HG02981 (cell line): ENCODE measurements at regions not wholly inside any gene's neighbourhood (a gene's known extent, or its start where the extent isn't known, plus 50 kb on each side); places are given as distances from the start of the nearest gene placed in this dataset.

Source experiments
- ATAC-seq: cut with Tn5 transposase; IDR thresholded peaks from one replicate; pipeline ENCODE4 v1.9.1; 2021; ENCODE audit warnings: mild to moderate bottlenecking, moderate library complexity; ENCODE audit not compliant: unreplicated experiment

DNA sequence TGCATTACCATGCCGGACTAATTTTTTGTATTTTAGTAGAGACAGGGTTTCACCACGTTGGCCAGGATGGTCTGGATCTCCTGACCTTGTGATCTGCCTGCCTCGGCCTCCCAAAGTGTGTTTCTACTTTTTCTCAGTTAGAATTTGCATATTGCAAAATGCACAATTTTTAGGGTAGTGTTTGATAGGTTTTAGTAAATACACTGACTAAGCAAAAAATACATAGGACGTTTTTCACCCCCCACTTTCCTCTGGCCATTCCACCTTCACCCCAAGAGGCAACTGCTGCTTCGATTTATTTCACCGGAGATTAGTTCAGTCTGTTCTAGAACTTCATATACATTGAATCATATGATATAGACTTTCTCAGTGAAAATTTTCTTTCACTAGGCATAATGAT lies 1269.1 kb downstream of the TBC1D22A start:
- no peak for ATAC-seq

DNA sequence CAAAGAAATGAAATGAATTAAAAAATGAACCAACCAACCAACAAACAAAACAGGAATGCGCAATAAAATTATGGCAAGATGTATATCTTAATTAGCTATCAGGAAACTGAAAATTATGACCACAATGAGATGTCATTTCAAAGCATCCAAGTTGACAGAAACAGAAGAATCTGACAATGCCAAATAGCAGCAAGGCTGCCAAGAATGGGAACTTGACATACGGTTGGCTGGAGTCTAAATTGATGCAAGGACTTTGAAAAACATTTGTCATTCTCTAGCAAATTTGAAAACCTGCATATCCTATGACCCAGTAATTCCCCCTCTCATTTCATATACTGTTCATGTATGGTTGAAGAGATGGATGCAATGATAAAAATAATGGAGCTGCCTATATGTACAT lies 1262.6 kb downstream of the TBC1D22A start:
- no peak for ATAC-seq

DNA sequence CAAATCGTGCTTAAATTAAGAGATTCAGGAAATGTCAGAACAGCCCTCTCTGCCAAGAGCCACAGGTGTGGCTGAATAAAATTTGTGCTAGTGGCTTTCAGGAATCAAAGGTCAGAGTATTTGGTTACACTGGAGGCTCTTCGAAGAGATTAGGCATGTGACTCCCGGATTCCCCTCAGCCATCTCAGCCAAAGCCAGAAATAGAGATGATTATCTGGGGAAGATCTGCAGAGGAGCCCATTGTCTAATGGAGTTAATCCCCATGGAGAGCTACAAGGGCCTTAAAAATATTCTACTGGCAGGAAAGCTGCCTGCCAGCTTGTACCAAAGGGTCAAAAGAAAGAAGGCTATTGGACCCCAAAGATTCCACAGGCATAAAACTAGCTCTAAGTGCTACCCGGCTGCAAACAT lies 1259.5 kb downstream of the TBC1D22A start:
- ATAC-seq, result no peak

DNA sequence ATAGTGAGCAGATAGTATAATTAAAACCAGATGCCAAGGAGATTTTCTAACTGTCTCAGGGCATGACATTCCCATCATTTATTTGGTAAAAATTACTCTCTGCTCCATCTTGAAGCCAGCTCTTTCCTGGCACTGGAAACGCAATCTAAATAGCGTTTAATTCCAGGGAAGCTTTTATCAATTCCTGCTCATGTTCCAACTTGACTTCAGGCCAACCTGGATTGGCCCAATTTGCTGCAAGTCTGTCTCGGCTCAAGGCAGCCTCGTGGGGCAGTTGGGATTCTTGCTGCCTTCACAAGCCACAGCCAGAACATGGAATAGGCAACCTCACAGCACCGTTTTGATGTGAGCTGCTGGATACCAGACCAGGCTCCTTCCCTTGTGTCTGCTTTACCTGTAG lies 1255.9 kb downstream of the TBC1D22A start:
- no peak for ATAC-seq

DNA sequence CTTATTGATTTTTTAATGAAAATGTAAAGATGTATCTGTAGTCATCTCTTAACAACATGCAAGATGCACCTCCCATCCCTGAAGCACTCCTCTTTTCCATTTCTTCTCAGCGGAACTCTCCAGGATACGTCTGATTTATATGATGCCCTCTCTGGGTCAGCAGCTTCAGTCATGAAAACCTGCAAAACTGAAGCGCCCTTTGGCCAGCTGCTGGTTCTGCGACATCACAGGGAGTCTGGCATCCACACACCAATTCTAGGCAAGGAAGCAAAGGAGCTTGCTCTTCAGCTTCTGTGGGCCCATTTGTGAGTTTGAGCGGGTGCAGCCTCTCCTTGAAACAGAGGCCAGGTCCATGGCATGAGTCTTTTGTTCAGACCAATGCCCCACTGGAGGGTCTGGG lies 1253.3 kb downstream of the TBC1D22A start:
- no peak for ATAC-seq

DNA sequence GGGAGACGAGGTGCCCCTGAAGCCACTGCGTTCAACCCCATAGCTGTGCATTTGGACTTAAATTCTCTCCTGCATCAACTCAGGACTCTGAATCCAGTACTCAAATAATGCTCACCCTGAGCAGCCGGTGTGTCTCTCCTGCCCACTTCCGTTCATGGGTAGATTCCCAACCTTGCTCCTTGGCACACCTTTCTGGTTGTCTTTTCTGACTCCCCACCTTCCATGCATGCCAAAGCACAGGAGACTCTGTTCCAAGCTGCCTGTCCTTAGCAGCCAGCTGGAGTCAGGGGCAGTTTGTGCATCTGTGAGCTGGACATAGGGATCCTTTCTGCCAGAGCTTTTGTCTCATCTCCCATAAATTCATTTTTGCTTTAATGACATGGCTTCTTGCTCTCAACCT lies 1242.5 kb downstream of the TBC1D22A start:
- ATAC-seq, result no peak

DNA sequence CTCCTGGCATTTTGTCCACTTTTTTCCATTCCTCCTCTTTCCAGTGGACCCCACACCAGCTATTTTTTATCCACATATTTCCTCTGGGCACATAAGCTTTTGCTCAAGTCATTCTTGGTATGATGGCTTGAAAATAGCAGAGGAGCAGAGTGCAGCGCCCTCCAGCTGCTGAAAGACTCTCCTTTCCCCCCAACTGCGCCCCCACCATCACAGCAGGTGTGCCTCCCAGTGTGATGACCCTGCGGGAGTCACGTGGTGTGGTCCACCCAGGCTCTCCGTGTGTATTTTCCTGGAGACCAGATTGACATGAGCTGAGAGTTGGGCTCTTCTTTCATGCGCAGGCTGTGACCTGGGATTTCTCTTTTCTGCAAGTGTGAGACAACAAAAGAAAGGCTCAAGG lies 1241.6 kb downstream of the TBC1D22A start:
- no peak for ATAC-seq

DNA sequence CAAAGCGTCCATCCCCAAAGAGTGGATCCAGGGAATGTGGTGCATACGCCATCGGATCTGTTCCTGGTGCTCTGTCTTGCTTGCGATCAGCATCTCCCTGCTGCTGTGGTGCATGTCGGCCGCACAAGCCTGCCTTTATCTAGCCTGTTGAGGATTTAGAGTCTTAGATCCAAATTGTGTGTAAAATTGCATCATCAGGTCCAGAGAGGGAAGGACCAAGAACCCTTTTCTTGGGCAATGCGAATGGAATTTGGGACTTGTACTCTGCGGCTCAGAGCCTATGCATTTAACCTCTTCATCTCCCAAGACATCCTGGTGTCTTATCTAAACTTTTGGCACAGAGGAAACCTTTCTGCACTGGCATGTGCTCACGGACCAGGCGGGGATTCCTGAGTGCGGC lies 1238.7 kb downstream of the TBC1D22A start:
- no peak for ATAC-seq

DNA sequence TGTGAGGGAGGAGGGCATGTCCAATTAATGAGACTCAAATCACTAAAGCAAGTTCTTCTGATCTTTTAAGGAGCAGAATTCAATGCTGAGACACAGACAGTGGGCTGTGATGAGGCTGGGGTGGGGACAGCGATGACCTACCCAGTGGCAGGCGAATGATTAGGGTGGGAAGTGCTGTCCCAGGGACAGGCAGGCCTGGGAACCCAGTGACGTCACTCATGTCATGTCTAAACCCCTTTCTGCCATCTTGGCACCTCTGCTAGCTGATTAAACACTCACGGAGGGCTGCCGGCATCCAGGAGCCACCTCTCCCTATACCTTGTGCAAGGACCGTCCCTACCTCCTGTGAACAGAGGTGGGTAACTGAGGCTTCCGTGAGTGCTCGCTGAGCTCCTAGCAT lies 1235.2 kb downstream of the TBC1D22A start:
- ATAC-seq, result no peak

DNA sequence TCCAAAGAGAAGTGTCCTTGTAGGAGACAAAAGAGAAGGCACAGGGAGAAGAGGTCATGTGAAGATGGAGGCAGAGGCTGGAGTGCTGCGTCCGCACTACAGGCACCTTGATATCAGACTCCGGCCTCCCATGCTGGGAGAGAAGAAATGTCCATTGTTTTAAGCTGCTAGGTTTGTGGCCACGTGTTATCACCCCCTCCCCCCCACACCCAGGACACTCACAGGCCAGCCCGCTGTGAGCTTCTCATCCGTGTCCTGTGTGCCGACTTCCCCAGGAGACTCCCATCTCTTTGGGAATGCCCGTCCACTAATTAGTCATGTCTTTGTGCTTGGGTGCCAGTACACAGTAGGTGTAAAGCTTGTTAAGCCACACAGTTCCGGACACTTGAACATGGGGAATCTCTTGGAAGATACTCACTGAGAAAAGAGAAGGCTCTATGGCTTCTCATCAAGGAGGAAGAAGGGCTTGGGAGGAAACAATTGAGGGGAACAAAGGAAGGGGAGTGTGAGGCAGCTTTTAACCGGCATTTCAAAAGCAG lies 1234.7 kb downstream of the TBC1D22A start:
- no peak for ATAC-seq

DNA sequence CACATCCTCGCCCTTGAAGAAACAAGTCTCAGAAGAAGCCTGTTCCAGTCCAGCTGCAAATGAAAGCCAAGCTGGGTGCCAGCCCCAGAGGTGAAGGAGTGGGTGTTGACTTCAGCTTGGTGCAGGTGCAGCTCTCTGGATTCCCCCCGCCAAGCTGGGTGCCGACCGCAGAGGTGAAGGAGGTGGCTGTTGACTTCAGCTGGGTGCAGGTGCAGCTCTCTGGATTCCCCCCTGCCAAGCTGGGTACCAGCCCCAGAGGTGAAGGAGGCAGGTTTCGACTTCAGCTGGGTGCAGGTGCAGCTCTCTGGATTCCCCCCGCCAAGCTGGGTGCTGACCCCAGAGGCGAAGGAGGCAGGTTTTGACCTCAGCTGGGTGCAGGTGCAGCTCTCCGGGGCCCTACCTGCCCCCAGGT lies 1234.0 kb downstream of the TBC1D22A start:
- ATAC-seq, result no peak

DNA sequence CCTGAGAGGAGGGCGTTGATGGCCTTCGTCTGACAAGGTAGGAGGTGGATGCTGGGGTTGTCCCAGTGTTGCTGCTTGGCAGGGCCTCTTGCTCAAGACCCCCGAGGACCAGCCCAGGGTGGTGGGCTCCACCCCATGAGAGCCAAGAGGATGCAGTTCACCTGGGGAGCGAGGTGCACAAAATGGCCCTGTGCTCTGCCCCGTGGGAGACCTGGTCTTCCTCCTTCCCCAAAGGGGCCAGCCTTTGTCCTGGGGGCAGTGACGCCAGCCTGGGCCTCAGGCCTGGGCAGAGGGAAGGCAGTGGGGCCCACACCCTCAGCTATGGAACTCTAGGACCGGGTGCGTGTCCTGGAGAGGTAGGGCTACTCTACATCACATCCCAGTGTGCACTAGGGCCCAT lies 1233.3 kb downstream of the TBC1D22A start:
- ATAC-seq, result no peak

DNA sequence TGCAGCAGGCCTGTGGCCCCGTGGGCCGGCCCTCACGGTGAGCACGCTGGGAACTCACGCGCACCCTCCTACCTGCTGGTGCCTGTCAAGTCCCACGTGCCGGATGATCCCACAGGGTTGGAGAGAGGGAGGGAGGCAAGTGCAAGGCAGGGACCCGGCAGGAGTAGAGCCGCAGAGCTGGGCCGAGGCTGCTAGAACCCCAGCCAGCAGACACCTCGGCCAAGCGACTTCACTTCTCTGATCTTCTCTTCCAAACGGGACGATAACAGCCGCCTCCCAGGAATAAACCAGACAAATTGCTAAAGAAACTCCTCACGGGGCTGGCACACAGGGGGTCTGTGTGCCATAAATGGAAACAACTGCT lies 1232.8 kb downstream of the TBC1D22A start:
- no peak for ATAC-seq

DNA sequence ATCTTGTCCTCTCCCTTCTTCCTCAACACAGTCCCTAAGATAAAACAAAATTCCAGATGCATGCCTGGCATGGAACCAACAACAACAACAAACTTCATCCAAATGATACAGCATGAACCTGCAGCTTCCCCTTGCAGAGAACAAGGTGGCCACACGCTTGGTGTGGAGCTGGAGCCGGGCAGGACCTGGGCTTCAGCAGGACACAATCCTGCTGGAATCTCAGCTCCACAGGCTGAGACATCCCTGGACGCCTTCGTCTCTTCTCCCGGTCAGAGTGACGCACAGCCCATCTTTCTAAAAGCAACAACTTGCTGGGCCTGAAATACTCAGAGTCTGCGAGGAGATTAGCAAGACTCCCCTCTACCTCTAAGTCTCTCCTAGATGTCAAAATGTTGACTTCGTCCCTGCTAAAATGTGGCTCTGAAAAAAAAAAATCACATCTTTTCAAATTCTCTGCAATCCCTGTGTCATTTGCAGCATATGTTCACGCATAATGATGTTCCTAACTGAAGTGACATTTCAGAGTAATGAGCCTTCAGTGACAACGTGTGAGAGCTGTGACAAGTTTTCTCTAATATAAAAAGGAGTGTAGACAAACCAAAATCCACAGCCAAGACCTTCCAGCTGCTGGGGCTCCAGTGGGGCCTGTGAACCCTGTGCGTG lies 1232.3 kb downstream of the TBC1D22A start:
- ATAC-seq, result no peak

DNA sequence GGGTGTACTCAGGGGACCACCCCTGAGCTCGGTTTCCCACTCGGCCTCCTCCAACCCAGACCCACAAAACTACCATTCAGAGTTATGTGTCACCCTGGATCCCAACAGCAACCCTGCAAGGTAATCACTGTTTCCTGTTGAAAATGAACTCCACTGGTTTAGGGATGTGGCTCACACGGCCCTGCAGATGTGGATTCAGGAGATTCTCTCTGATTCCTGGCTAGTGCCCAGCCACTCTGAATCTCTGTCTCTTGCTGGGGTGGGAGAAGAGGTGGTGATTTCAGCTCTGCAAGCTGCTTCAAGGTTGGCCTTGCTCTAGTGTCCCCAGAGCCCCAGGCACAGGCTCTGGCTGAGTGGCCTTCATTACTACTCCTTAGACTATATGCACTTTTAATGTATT lies 1231.6 kb downstream of the TBC1D22A start:
- ATAC-seq, result no peak

DNA sequence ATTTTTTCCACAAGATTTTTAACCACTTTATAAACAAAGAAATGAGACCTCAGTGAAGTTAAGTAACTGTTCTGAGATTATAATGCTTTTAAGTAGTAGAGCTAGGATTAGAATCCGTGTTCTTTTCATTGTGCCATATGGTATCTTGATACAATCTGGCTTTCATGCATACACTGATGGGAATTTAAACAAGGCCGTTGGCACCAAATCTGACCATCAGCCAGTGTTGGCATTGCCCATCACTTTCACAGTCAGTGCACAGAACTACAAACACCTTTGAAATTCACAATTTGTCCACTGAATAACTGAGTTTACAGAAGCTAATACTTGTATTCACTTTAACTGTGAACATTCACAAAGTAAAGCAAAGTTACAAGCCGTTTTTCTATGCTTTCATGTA lies 1228.0 kb downstream of the TBC1D22A start:
- ATAC-seq, result no peak

DNA sequence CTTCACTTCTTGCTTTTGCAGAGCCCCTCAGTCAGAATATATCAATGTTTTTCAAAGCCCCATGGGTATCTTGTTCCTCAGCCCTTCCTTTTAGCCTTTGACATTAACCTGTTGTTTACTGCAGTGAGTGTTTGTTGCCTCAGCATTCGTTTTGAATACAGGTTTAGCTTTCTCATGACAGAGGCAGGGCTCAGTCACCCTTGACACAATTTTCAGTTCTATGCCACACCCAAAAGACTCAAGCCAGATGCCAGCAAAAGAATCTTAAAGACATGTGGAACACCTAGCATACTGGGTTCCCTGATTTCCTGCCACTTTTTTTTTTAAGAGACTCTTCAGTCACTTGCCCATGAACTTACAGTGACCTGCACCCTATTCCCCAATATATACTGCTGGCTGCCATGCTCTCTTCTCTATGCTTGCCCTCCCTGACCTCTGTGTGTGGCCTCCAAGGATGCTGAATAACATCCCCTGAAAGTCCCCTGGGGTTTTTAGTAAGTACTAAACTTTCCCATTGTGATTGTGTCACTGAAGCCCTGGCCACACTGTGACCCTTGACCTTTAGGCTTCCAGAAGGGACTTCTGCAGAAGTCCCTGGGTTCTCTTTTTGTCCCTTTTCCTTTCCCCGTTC lies 1225.5 kb downstream of the TBC1D22A start:
- no peak for ATAC-seq

DNA sequence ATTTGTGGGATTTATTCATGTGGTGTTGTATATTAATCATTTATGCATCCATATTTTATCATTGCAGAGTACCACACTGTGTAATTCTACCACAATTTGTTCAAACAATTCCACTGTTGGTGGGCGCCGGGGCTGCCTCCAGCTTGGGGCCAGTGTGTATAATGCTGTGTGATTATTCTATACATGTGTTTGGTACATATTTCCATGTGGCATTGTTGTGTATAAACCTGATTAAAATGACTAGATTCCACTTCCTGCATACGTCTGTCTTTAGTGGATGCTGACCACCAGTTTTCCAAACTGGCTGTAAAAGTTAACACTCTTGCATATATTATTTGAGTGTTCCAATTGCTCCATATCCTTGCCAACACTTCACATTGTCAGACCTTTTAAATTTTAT lies 1213.8 kb downstream of the TBC1D22A start:
- no peak for ATAC-seq

DNA sequence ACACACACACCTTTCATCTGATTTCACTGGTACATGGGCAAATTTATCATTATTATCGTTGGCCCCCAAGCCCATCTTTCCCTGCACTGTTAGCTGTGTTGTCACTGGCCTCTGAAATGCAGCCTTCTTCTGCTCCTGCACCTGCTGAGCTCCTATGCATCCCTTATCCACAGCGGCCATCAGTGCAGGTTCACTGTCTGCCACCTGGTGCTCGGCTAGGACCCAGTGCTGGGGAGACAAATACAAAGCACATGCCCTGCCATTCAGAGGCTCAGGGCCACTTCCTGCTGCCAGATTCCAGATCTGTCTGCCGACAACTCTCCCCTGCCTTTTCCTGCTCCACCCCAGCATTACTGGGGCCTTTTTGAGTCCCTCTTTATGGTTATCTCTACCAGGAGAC lies 1205.4 kb downstream of the TBC1D22A start:
- ATAC-seq, result no peak

DNA sequence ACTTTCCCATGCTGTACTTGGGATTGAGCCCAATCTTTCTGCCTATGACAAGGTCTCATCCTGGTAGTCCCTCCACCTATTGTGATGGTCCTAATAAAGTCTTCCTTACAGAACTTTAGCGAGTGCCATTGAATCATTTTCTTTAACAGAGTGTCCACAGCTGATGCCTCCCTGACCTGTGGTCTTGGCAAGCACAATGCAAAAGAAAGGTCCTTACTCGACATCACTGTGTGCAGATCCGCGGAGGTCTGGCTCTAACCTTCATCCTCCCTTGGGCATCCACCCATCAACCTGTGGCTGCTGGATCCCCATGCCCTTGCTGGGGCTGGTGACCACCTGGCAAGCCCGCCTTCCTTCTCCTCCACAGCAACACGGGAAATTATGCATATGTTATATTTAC lies 1203.9 kb downstream of the TBC1D22A start:
- no peak for ATAC-seq

DNA sequence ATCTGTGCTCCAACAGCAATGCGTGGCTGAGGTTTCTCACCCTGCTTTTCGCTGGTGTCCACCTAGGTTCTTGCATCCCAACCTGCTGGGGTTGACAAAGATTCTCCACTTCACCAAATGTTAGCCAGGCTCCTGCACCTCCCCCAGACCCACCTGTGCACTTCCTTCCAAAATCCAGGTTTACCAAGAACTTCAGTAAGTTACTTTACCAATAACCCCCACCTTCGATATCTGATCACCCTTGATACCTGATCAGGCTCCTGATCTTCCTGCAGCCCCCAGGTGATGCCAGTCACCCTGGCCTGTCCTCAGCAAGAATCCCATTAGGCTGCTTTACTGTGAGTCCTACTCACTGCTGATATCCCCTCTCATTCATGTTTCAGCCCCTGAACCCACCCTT lies 1203.4 kb downstream of the TBC1D22A start:
- ATAC-seq, result no peak

DNA sequence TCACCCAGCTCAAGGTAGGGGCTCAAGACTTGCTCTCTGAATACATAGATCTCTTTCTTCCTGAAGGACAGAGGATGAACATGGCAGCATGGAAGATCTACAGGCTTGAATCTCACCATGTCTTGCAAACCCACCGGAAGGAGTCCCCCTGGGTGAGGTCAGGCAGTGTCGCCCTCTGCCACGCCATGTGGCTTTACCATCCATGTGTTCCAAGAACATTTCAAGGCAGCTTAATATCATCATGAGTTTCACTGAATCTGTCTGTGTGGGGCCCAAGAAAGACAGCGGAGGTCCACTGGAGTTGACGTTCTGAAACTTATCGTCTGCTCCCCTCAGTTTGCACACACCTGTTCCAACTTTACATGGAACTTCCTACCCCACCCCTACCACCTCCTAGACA lies 1202.6 kb downstream of the TBC1D22A start:
- ATAC-seq, result no peak

DNA sequence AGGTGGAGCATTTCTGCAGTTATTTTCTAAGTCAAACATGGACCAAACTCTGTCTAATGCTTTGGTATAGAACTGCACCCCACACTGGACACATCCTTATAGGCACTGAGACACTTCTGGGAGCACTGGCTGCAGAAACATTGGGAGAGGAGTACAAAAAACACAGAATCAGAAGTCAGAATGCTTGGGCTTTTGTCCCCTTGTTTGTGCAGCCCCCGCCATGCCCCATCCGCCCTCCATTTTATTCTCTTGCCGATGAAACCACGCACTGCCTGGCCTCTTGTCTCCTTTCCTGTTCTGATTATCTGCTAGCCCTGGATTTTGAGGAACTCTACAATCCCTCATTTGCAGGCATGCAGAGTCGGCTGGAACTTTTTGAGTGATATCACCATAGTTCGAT lies 1201.2 kb downstream of the TBC1D22A start:
- ATAC-seq, result no peak
